Neural progenitor cell (in vitro differentiated cells): ENCODE measurements at regions not wholly inside any gene's neighbourhood (a gene's known extent, or its start where the extent isn't known, plus 50 kb on each side); places are given as distances from the start of the nearest gene placed in this dataset.

Experiments used
- CTCF ChIP-seq: fragments of 200-600 bp; sonication (generic); IDR thresholded peaks from 2 replicates; pipeline ENCODE4 v1.5.1; 2017; ENCODE audit warnings: antibody characterized with exemption, mild to moderate bottlenecking
- EZH2 ChIP-seq: fragments of 200-600 bp; sonication (generic); IDR thresholded peaks from 2 replicates; pipeline ENCODE4 v1.6.1; 2017; ENCODE audit warnings: antibody characterized with exemption, mild to moderate bottlenecking, moderate library complexity

- no peak for TF ChIP-seq EZH2
- TF ChIP-seq CTCF, result no peak
These were observed 818.5 kb upstream of the SALL3 start for GRCh38 chr18:78160961-78161656.
